H1 (cell line): ENCODE measurements at regions not wholly inside any gene's neighbourhood (a gene's known extent, or its start where the extent isn't known, plus 50 kb on each side); places are given as distances from the start of the nearest gene placed in this dataset.

Source experiments
- CTCF ChIA-PET: fragments of 300-600 bp; sonication (Branson Sonifier 250); formaldehyde crosslinking; loops from one replicate; lab custom pipeline; 2021; ENCODE audit not compliant: partially characterized antibody; lab: Charles Lee
- POLR2A ChIA-PET: fragments of 300-600 bp; sonication (Branson Sonifier 250); formaldehyde crosslinking; loops from one replicate; lab custom pipeline; 2021; ENCODE audit warnings: inconsistent platforms; ENCODE audit not compliant: partially characterized antibody; lab: Charles Lee
- DNase-seq, 2 experiments: peaks; one replicate each; pipeline versions ENCODE4 v3.0.0 to v3.0.0-alpha.2; 2010 to 2022; ENCODE audit warnings: low spot score in 2 of 2, low read depth in 1 of 2, mixed read lengths in 1 of 2
- FAIRE-seq: peaks from 2 replicates; lab custom pipeline; 2011; peaks lifted over from hg19 to GRCh38; lab: Jason Lieb, UNC
- H2AFZ ChIP-seq: 2 replicates; pipeline ENCODE4 v1.8.1; 2012; ENCODE audit warnings: low read length, inconsistent platforms
- H2AK5ac ChIP-seq: 2 replicates; pipeline ENCODE4 v1.6.1; 2013; ENCODE audit warnings: low read depth, low read length
- H2BK120ac ChIP-seq: replicated peaks from 2 replicates; pipeline ENCODE3; 2013; ENCODE audit warnings: low read depth, low read length, inconsistent platforms
- H2BK12ac ChIP-seq: 2 replicates; pipeline ENCODE4 v1.6.1; 2013; ENCODE audit warnings: low read depth, low read length
- H2BK15ac ChIP-seq: 2 replicates; pipeline ENCODE4 v1.6.1; 2013; ENCODE audit warnings: low read length
- H2BK20ac ChIP-seq: 2 replicates; pipeline ENCODE4 v1.6.1; 2013; ENCODE audit warnings: low read length
- H2BK5ac ChIP-seq: 2 replicates; pipeline ENCODE4 v1.6.1; 2013; ENCODE audit warnings: low read depth, low read length
- H3K14ac ChIP-seq: 2 replicates; pipeline ENCODE4 v1.6.1; 2013; ENCODE audit warnings: inconsistent platforms; ENCODE audit not compliant: insufficient read length
- H3K18ac ChIP-seq: 2 replicates; pipeline ENCODE4 v1.6.1; 2013; ENCODE audit warnings: low read length; ENCODE audit errors: extremely low read depth
- H3K23ac ChIP-seq: 2 replicates; pipeline ENCODE4 v1.6.1; 2013; ENCODE audit warnings: inconsistent platforms; ENCODE audit not compliant: insufficient read length
- H3K23me2 ChIP-seq: 2 replicates; pipeline ENCODE4 v1.6.1; 2013; ENCODE audit warnings: low read depth, low read length
- H3K27ac ChIP-seq: 2 replicates; pipeline ENCODE4 v1.6.1; 2011; ENCODE audit warnings: low read depth, low read length, inconsistent platforms
- H3K27me3 ChIP-seq, 4 experiments: replicated peaks in 1 of 4; 1 replicate in 1 of 4; 2 replicates in 3 of 4; pipeline versions ENCODE4 v1.6.1 to v1.8.1; 2011 to 2013; ENCODE audit warnings: low read length in 3 of 4, mild to moderate bottlenecking in 3 of 4, inconsistent platforms in 2 of 4, mixed read lengths in 2 of 4, moderate library complexity in 1 of 4; ENCODE audit not compliant: control insufficient read depth in 3 of 4, insufficient read depth in 3 of 4; ENCODE audit errors: extremely low read depth in 1 of 4
- H3K36me3 ChIP-seq, 4 experiments: 2 replicates each; pipeline versions ENCODE4 v1.6.1 to v1.8.1; 2011 to 2013; ENCODE audit warnings: mild to moderate bottlenecking in 4 of 4, low read length in 3 of 4, moderate library complexity in 2 of 4, control low read depth in 1 of 4, inconsistent platforms in 1 of 4; ENCODE audit not compliant: insufficient read depth in 4 of 4, control insufficient read depth in 2 of 4
- H3K4ac ChIP-seq: replicated peaks from 2 replicates; pipeline ENCODE3; 2013; ENCODE audit warnings: low read length, low read depth, mixed read lengths, inconsistent platforms; ENCODE audit not compliant: insufficient read length
- H3K4me1 ChIP-seq, 4 experiments: replicated peaks in 1 of 4; 1 replicate in 1 of 4; 2 replicates in 3 of 4; pipeline versions ENCODE4 v1.6.1 to v1.8.1; 2011 to 2013; ENCODE audit warnings: low read length in 3 of 4, inconsistent platforms in 2 of 4, mixed read lengths in 1 of 4; ENCODE audit not compliant: insufficient read depth in 4 of 4, control insufficient read depth in 3 of 4
- H3K4me2 ChIP-seq, 2 experiments: 2 replicates each; pipeline versions ENCODE4 v1.6.1 to v1.8.1; 2011 to 2013; ENCODE audit warnings: low read depth in 2 of 2, low read length in 2 of 2, control low read depth in 1 of 2, inconsistent platforms in 1 of 2, mild to moderate bottlenecking in 1 of 2; ENCODE audit not compliant: insufficient read depth in 1 of 2
- H3K4me3 ChIP-seq, 4 experiments: fragments of 200-600, 300-600 bp in 1 of 4; sonication (generic), shearing (Covaris generic), sonication (Bioruptor Twin) in 1 of 4; 2 replicates each; pipeline versions ENCODE4 v1.5.1 to v1.8.1; 2011 to 2016; ENCODE audit warnings: low read length in 4 of 4, low read depth in 3 of 4, control low read depth in 2 of 4, inconsistent platforms in 2 of 4, mild to moderate bottlenecking in 2 of 4, mixed read lengths in 1 of 4, moderate library complexity in 1 of 4; ENCODE audit not compliant: insufficient read depth in 2 of 4; ENCODE audit errors: extremely low read depth in 1 of 4
- H3K56ac ChIP-seq: replicated peaks from 2 replicates; pipeline ENCODE3; 2013; ENCODE audit warnings: low read depth, mild to moderate bottlenecking, mixed read lengths, low read length, inconsistent platforms; ENCODE audit not compliant: insufficient read length
- H3K79me1 ChIP-seq: 2 replicates; pipeline ENCODE4 v1.6.1; 2013; ENCODE audit warnings: low read depth, low read length, control low read depth
- H3K79me2 ChIP-seq, 2 experiments: 2 replicates each; pipeline versions ENCODE4 v1.6.1 to v1.8.1; 2012 to 2013; ENCODE audit warnings: low read length in 2 of 2, mild to moderate bottlenecking in 2 of 2, inconsistent platforms in 1 of 2; ENCODE audit not compliant: insufficient read depth in 2 of 2, control insufficient read depth in 1 of 2
- H3K9ac ChIP-seq, 4 experiments: replicated peaks in 1 of 4; 1 replicate in 1 of 4; 2 replicates in 3 of 4; pipeline versions ENCODE4 v1.6.1 to v1.8.1; 2011 to 2013; ENCODE audit warnings: low read depth in 3 of 4, low read length in 3 of 4, control low read depth in 2 of 4, mild to moderate bottlenecking in 2 of 4, moderate library complexity in 2 of 4, inconsistent platforms in 1 of 4; ENCODE audit errors: extremely low read depth in 1 of 4
- H3K9me3 ChIP-seq, 2 experiments: 2 replicates each; pipeline versions ENCODE4 v1.6.1 to v1.8.1; 2012 to 2013; ENCODE audit warnings: mild to moderate bottlenecking in 2 of 2, moderate library complexity in 2 of 2, control low read depth in 1 of 2, inconsistent platforms in 1 of 2, low read depth in 1 of 2, low read length in 1 of 2, mixed read lengths in 1 of 2; ENCODE audit not compliant: insufficient read depth in 2 of 2
- H4K20me1 ChIP-seq, 2 experiments: replicated peaks in 1 of 2; 2 replicates each; pipeline versions ENCODE3 to v1.8.1; 2011 to 2013; ENCODE audit warnings: inconsistent platforms in 2 of 2, low read length in 2 of 2, mild to moderate bottlenecking in 1 of 2; ENCODE audit not compliant: insufficient read depth in 2 of 2, control insufficient read depth in 1 of 2
- H4K5ac ChIP-seq: 2 replicates; pipeline ENCODE4 v1.6.1; 2013; ENCODE audit warnings: low read length, low read depth, mixed read lengths, inconsistent platforms; ENCODE audit not compliant: insufficient read length
- H4K8ac ChIP-seq: 2 replicates; pipeline ENCODE4 v1.8.0; 2013; ENCODE audit warnings: mild to moderate bottlenecking, moderate library complexity, low read length, inconsistent platforms; ENCODE audit not compliant: insufficient read depth; ENCODE audit errors: extremely low read depth
- H4K91ac ChIP-seq: replicated peaks from 2 replicates; pipeline ENCODE3; 2013; ENCODE audit warnings: low read length, mixed read lengths, inconsistent platforms; ENCODE audit not compliant: insufficient read length
- GTF2F1 ChIP-seq: IDR thresholded peaks from 2 replicates; pipeline ENCODE4 v1.6.1; 2012; ENCODE audit warnings: low read depth, low read length, improper control_type of control experiment, borderline replicate concordance
- PHF8 ChIP-seq: fragments of 200-600 bp; sonication (generic); conservative IDR thresholded peaks from 2 replicates; pipeline ENCODE4 v1.7.1; 2012; ENCODE audit warnings: low read depth, mild to moderate bottlenecking, inconsistent platforms, low read length, moderate library complexity
- TBP ChIP-seq: IDR thresholded peaks from 2 replicates; pipeline ENCODE4 v1.6.1; 2011; ENCODE audit warnings: low read depth, low read length, improper control_type of control experiment
- whole genome bisulfite sequencing, 2 experiments: shearing (Covaris generic) in 1 of 2; methylation state at CpG; one replicate each; pipeline versions ENCODE4 v1.1.6 to v1.1.7; 2013 to 2015; ENCODE audit warnings: low lambda C conversion rate in 2 of 2, mixed read lengths in 2 of 2, inconsistent platforms in 1 of 2, low coverage in 1 of 2, missing lambda C conversion rate in 1 of 2; ENCODE audit not compliant: insufficient replicate concordance in 2 of 2, insufficient coverage in 1 of 2, insufficient read length in 1 of 2; ENCODE audit errors: extremely low coverage in 1 of 2, missing lambda C conversion rate in 1 of 2; 5-methylcytosine and 5-hydroxymethylcytosine counted together

GRCh38 chr20:54922096-54922495 lies 446.7 kb downstream of the DOK5 start:
- Histone ChIP-seq H2BK20ac (no peak overlapping the region), H4K5ac (no peak overlapping the region), H3K79me2 (no peaks in the 10 kb centered on the region), H3K27ac (no peak overlapping the region), H2BK15ac (no peak overlapping the region), H4K8ac (no peak overlapping the region), H3K14ac (no peak overlapping the region), H3K23me2 (no peaks in the 10 kb centered on the region), H2AK5ac (no peak overlapping the region), H3K27me3 (no peaks in the 10 kb centered on the region), H3K4me3 (no peak overlapping the region), H3K79me1 (no peaks in the 10 kb centered on the region), H4K20me1 (no peaks in the 10 kb centered on the region), H3K4ac (no peak overlapping the region), H3K23ac (no peak overlapping the region), H3K18ac (no peak overlapping the region), H3K36me3 (no peaks in the 10 kb centered on the region), H3K9ac (no peak overlapping the region), H2BK120ac (no peak overlapping the region), H3K4me1 (no peaks in the 10 kb centered on the region), H3K9me3 (no peaks in the 10 kb centered on the region), H2BK12ac (no peak overlapping the region), H2BK5ac (no peak overlapping the region), H3K4me2 (no peak overlapping the region), H4K91ac (no peak overlapping the region), H3K56ac (no peak overlapping the region), H2AFZ (no peak overlapping the region)
- 86% methylated on average over 1 of the region's 1 CpG; no CpG with 5 or more reads in 1 of the 2 experiments for WGBS, 2 experiments
- ChIA-PET CTCF (no interaction called here), POLR2A (no interaction called here)
- DNase-seq (no peak), FAIRE-seq (no peak)
- TF ChIP-seq GTF2F1 (no peak), PHF8 (no peak), TBP (no peak)
